HG03457 (cell line): ENCODE measurements at regions not wholly inside any gene's neighbourhood (a gene's known extent, or its start where the extent isn't known, plus 50 kb on each side); places are given as distances from the start of the nearest gene placed in this dataset.

Experiments used
- ATAC-seq: cut with Tn5 transposase; IDR thresholded peaks from one replicate; pipeline ENCODE4 v1.9.1; 2021; ENCODE audit warnings: moderate number of reproducible peaks; ENCODE audit not compliant: unreplicated experiment

- ATAC-seq = no peak
These were observed 256.4 kb upstream of the SOX21 start for GRCh38 chr13:94968757-94969086.

- no peak for ATAC-seq
These were observed 255.9 kb upstream of the SOX21 start for GRCh38 chr13:94968040-94968756.

- no peak for ATAC-seq
These were observed 255.1 kb upstream of the SOX21 start for GRCh38 chr13:94967183-94968039.

GRCh38 chr13:94966422-94966955 is 254.1 kb upstream of the SOX21 start:
- ATAC-seq = no peak

GRCh38 chr13:94959626-94960025 is 247.3 kb upstream of the SOX21 start:
- no peak for ATAC-seq

GRCh38 chr13:94956417-94957110 is 244.2 kb upstream of the SOX21 start:
- no peak for ATAC-seq

GRCh38 chr13:94952787-94953186 is 240.4 kb upstream of the SOX21 start:
- ATAC-seq = no peak

- ATAC-seq = no peak
These were observed 238.0 kb upstream of the SOX21 start for GRCh38 chr13:94950303-94950702.

- ATAC-seq = no peak
These were observed 235.6 kb upstream of the SOX21 start for GRCh38 chr13:94947965-94948371.

- no peak for ATAC-seq
These were observed 235.0 kb upstream of the SOX21 start for GRCh38 chr13:94947392-94947791.

- no peak for ATAC-seq
These were observed 233.7 kb upstream of the SOX21 start for GRCh38 chr13:94946039-94946438.

- no peak for ATAC-seq
These were observed 225.8 kb upstream of the SOX21 start for GRCh38 chr13:94938124-94938523.

- ATAC-seq = no peak
These were observed 224.3 kb upstream of the SOX21 start for GRCh38 chr13:94936633-94937032.

GRCh38 chr13:94933936-94934335 is 221.6 kb upstream of the SOX21 start:
- ATAC-seq = no peak

- no peak for ATAC-seq
These were observed 220.9 kb upstream of the SOX21 start for GRCh38 chr13:94933230-94933751.

- ATAC-seq = no peak
These were observed 215.9 kb upstream of the SOX21 start for GRCh38 chr13:94928127-94928775.

GRCh38 chr13:94925263-94925662 is 212.9 kb upstream of the SOX21 start:
- no peak for ATAC-seq

GRCh38 chr13:94921181-94921580 is 208.8 kb upstream of the SOX21 start:
- ATAC-seq = no peak

- ATAC-seq = no peak
These were observed 208.2 kb upstream of the SOX21 start for GRCh38 chr13:94920578-94920977.

GRCh38 chr13:94917824-94918223 is 205.5 kb upstream of the SOX21 start:
- ATAC-seq = no peak

- no peak for ATAC-seq
These were observed 202.6 kb upstream of the SOX21 start for GRCh38 chr13:94914895-94915294.
